ENCODE measurements at regions not wholly inside any gene's neighbourhood (a gene's known extent, or its start where the extent isn't known, plus 50 kb on each side); places are given as distances from the start of the nearest gene placed in this dataset.

GRCh38 chr14:53793790-53794505 lies 162.7 kb downstream of the BMP4 start:
- DNase-seq: no peak

GRCh38 chr14:53792909-53793308 lies 163.7 kb downstream of the BMP4 start:
- no peak for DNase-seq

GRCh38 chr14:53790731-53791500 lies 165.7 kb downstream of the BMP4 start:
- DNase-seq: no peak

- no peak for DNase-seq
Measured at GRCh38 chr14:53788566-53788965, 168.1 kb downstream of the BMP4 start.

GRCh38 chr14:53786045-53786444 lies 170.6 kb downstream of the BMP4 start:
- DNase-seq: no peak

GRCh38 chr14:53784688-53785087 lies 171.9 kb downstream of the BMP4 start:
- no peak for DNase-seq

- DNase-seq: no peak
Measured at GRCh38 chr14:53783256-53783655, 173.4 kb downstream of the BMP4 start.

GRCh38 chr14:53780051-53780555 lies 176.5 kb downstream of the BMP4 start:
- DNase-seq: no peak

GRCh38 chr14:53779301-53779700 lies 177.3 kb downstream of the BMP4 start:
- DNase-seq: no peak

- DNase-seq: no peak
Measured at GRCh38 chr14:53778263-53778662, 178.4 kb downstream of the BMP4 start.

GRCh38 chr14:53772936-53773335 lies 183.7 kb downstream of the BMP4 start:
- no peak for DNase-seq

GRCh38 chr14:53767566-53767965 lies 189.1 kb downstream of the BMP4 start:
- no peak for DNase-seq

GRCh38 chr14:53766601-53767000 lies 190.0 kb downstream of the BMP4 start:
- no peak for DNase-seq

GRCh38 chr14:53766106-53766505 lies 190.5 kb downstream of the BMP4 start:
- no peak for DNase-seq

GRCh38 chr14:53764846-53765245 lies 191.8 kb downstream of the BMP4 start:
- DNase-seq: no peak

GRCh38 chr14:53758141-53758540 lies 198.5 kb downstream of the BMP4 start:
- no peak for DNase-seq

- no peak for DNase-seq
Measured at GRCh38 chr14:53757732-53758131, 198.9 kb downstream of the BMP4 start.

GRCh38 chr14:53751650-53752049 lies 205.0 kb downstream of the BMP4 start:
- no peak for DNase-seq

- no peak for DNase-seq
Measured at GRCh38 chr14:53748691-53749090, 207.9 kb downstream of the BMP4 start.

- DNase-seq: no peak
Measured at GRCh38 chr14:53744857-53745256, 211.8 kb downstream of the BMP4 start.

- DNase-seq: no peak
Measured at GRCh38 chr14:53743371-53743770, 213.3 kb downstream of the BMP4 start.

GRCh38 chr14:53742233-53742620 lies 214.4 kb downstream of the BMP4 start:
- DNase-seq: no peak

- no peak for DNase-seq
Measured at GRCh38 chr14:53741479-53742232, 215.0 kb downstream of the BMP4 start.

GRCh38 chr14:53740570-53740969 lies 216.1 kb downstream of the BMP4 start:
- no peak for DNase-seq
